Progenitor cell of endocrine pancreas (in vitro differentiated cells): ENCODE measurements at regions not wholly inside any gene's neighbourhood (a gene's known extent, or its start where the extent isn't known, plus 50 kb on each side); places are given as distances from the start of the nearest gene placed in this dataset.

ENCODE experiments used
- DNase-seq: peaks from one replicate; pipeline ENCODE4 v3.0.0; 2021; ENCODE audit warnings: low spot score; ENCODE audit not compliant: unreplicated experiment
- H3K27ac Mint-ChIP-seq: 2 replicates; pipeline ENCODE4 v1.8.0; 2021; ENCODE audit warnings: mild to moderate bottlenecking, moderate library complexity, mixed read lengths
- H3K27me3 Mint-ChIP-seq: 2 replicates; pipeline ENCODE4 v1.8.0; 2021; ENCODE audit warnings: mixed read lengths
- H3K36me3 Mint-ChIP-seq: 2 replicates; pipeline ENCODE4 v1.8.0; 2022; ENCODE audit warnings: mixed read lengths; ENCODE audit not compliant: insufficient read depth
- H3K4me1 Mint-ChIP-seq: 2 replicates; pipeline ENCODE4 v1.8.0; 2021; ENCODE audit warnings: low read depth, mixed read lengths
- H3K4me3 Mint-ChIP-seq: 2 replicates; pipeline ENCODE4 v1.8.0; 2021; ENCODE audit warnings: low read depth, mild to moderate bottlenecking, moderate library complexity, mixed read lengths
- H3K9me3 Mint-ChIP-seq: 2 replicates; pipeline ENCODE4 v1.8.0; 2021; ENCODE audit warnings: low read depth, mixed read lengths
- TF ChIP-seq, protein P1 (sequence below): fragments of 200-600 bp; sonication (generic); IDR thresholded peaks from one replicate; pipeline ENCODE4 v1.5.0; 2021; ENCODE audit warnings: antibody characterized with exemption, mild to moderate bottlenecking; ENCODE audit not compliant: unreplicated experiment

- TF ChIP-seq, protein P1, sequence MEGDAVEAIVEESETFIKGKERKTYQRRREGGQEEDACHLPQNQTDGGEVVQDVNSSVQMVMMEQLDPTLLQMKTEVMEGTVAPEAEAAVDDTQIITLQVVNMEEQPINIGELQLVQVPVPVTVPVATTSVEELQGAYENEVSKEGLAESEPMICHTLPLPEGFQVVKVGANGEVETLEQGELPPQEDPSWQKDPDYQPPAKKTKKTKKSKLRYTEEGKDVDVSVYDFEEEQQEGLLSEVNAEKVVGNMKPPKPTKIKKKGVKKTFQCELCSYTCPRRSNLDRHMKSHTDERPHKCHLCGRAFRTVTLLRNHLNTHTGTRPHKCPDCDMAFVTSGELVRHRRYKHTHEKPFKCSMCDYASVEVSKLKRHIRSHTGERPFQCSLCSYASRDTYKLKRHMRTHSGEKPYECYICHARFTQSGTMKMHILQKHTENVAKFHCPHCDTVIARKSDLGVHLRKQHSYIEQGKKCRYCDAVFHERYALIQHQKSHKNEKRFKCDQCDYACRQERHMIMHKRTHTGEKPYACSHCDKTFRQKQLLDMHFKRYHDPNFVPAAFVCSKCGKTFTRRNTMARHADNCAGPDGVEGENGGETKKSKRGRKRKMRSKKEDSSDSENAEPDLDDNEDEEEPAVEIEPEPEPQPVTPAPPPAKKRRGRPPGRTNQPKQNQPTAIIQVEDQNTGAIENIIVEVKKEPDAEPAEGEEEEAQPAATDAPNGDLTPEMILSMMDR = no peak
- no peak for DNase-seq
- no peaks in the 10 kb centered on the region for H3K36me3 Mint-ChIP-seq
- H3K4me3 Mint-ChIP-seq = no peak overlapping the region
- H3K27me3 Mint-ChIP-seq = peaks cover 5% of the 10 kb centered on the region
- no peaks in the 10 kb centered on the region for H3K9me3 Mint-ChIP-seq
- peaks cover 8% of the 10 kb centered on the region for H3K4me1 Mint-ChIP-seq
- no peak overlapping the region for H3K27ac Mint-ChIP-seq
Measured at GRCh38 chr3:177724020-177724638, 526.8 kb upstream of the TBL1XR1 start.

DNA sequence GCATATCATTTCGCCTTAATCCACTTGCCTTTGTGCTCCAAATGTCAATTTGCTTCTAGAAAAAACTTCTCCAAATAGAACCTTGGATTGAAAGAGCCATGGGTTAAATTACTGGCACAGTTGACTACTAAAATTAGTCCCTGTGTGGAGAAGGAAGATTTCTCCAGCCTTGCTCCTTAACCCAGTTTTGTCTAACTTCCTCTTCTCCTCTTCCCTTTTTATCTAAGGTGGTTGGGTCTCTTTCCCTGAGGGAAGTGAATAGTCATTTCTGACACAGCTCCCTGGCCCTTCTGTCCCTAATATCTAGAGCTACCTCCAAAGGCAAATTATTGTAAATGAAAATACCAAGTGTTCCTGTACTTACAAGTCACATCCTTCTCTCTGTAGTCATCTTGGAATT is 527.9 kb upstream of the TBL1XR1 start:
- Mint-ChIP-seq H3K27me3 (peaks cover 5% of the 10 kb centered on the region), H3K4me1 (peaks cover 12% of the 10 kb centered on the region), H3K36me3 (no peaks in the 10 kb centered on the region), H3K27ac (no peak overlapping the region), H3K4me3 (no peak overlapping the region), H3K9me3 (no peaks in the 10 kb centered on the region)
- TF ChIP-seq, protein P1 = no peak
- no peak for DNase-seq

GRCh38 chr3:177726807-177727206 is 529.5 kb upstream of the TBL1XR1 start:
- Mint-ChIP-seq H3K9me3 (no peaks in the 10 kb centered on the region), H3K4me1 (peaks cover 20% of the 10 kb centered on the region), H3K36me3 (no peaks in the 10 kb centered on the region), H3K4me3 (no peak overlapping the region), H3K27me3 (peaks cover 5% of the 10 kb centered on the region), H3K27ac (no peak overlapping the region)
- TF ChIP-seq, protein P1 = no peak
- DNase-seq = no peak

GRCh38 chr3:177729956-177730681 is 532.8 kb upstream of the TBL1XR1 start:
- H3K9me3 Mint-ChIP-seq = no peaks in the 10 kb centered on the region
- no peak overlapping the region for H3K4me3 Mint-ChIP-seq
- TF ChIP-seq, protein P1 = no peak
- DNase-seq = no peak
- peaks cover 12% of the 10 kb centered on the region for H3K4me1 Mint-ChIP-seq
- peaks cover 5% of the 10 kb centered on the region for H3K27me3 Mint-ChIP-seq
- H3K36me3 Mint-ChIP-seq = no peaks in the 10 kb centered on the region
- no peak overlapping the region for H3K27ac Mint-ChIP-seq

DNA sequence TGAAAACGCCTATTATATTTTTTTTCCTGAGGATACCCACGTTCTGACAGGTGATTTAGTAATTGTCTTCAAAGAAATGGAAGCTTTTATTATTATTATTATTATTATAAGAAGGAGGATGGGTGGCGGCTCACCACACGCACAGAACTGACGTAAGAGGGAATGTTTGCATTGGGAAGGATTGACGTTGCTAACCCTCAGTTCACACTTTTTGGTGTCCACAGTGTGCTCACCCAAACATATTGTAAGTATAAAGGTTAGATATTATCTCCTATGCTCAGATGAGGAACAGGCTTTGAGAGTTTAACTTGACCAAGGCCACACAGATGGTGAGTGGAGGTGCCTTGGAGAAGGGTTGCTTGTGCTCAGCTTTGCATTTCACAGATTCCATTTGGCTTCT is 533.5 kb upstream of the TBL1XR1 start:
- Mint-ChIP-seq H3K27ac (no peak overlapping the region), H3K4me3 (no peak overlapping the region), H3K27me3 (peaks cover 5% of the 10 kb centered on the region), H3K9me3 (no peaks in the 10 kb centered on the region), H3K4me1 (peaks cover 12% of the 10 kb centered on the region), H3K36me3 (no peaks in the 10 kb centered on the region)
- TF ChIP-seq, protein P1 = no peak
- DNase-seq = no peak
